ENCODE measurements at regions not wholly inside any gene's neighbourhood (a gene's known extent, or its start where the extent isn't known, plus 50 kb on each side); places are given as distances from the start of the nearest gene placed in this dataset.

DNA sequence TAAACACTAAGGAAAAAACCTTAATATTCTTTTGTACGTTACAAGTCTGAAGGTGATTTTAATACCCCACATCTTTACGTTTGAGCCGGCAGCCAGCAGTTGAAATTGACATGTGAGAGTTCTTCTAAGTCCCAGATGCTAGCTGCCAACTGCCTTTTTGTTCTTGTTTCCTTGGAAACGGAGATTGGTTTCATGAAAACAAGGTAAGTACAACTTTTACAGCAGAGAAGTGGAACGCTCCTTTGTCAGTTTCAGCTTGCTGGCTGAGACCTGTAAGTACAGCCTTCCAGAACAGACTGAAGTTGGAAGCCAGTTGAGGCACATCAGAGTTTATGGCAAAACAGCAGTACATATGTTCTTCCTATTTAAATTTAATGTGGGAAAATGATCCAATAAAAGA, 1018.4 kb upstream of the ARRDC3 start:
- TF ChIP-seq POLR2A (IDR thresholded peaks at IDR 0.05; ENCODE audit: low read depth, low read length) (no peak), FOS (IDR thresholded peaks at IDR 0.05; ENCODE audit: borderline replicate concordance, insufficient read depth, low read length) (no peak), POLR2AphosphoS5 (IDR thresholded peaks at IDR 0.05; ENCODE audit: insufficient read depth, low read depth, low read length) (no peak), GATA2 (IDR thresholded peaks at IDR 0.05; ENCODE audit: insufficient read depth, insufficient read length, low read depth, low read length) (no peak), EZH2 (IDR thresholded peaks at IDR 0.05; ENCODE audit: borderline replicate concordance, low read depth, low read length, severe bottlenecking) (no peak), MYC (IDR thresholded peaks at IDR 0.05; ENCODE audit: low read depth, low read length) (no peak)
- TF ChIP-seq, protein P1, sequence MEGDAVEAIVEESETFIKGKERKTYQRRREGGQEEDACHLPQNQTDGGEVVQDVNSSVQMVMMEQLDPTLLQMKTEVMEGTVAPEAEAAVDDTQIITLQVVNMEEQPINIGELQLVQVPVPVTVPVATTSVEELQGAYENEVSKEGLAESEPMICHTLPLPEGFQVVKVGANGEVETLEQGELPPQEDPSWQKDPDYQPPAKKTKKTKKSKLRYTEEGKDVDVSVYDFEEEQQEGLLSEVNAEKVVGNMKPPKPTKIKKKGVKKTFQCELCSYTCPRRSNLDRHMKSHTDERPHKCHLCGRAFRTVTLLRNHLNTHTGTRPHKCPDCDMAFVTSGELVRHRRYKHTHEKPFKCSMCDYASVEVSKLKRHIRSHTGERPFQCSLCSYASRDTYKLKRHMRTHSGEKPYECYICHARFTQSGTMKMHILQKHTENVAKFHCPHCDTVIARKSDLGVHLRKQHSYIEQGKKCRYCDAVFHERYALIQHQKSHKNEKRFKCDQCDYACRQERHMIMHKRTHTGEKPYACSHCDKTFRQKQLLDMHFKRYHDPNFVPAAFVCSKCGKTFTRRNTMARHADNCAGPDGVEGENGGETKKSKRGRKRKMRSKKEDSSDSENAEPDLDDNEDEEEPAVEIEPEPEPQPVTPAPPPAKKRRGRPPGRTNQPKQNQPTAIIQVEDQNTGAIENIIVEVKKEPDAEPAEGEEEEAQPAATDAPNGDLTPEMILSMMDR (IDR thresholded peaks at IDR 0.05; ENCODE audit: extremely low read depth in 1 of 2, insufficient read depth in 1 of 2, low read depth in 1 of 2, low read length in 2 of 2), result no peak
- TF ChIP-seq, protein P2, sequence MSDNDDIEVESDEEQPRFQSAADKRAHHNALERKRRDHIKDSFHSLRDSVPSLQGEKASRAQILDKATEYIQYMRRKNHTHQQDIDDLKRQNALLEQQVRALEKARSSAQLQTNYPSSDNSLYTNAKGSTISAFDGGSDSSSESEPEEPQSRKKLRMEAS (IDR thresholded peaks at IDR 0.05; ENCODE audit: insufficient read depth, insufficient read length), result no peak

All from endothelial cell of umbilical vein (primary cell).